ENCODE measurements at regions not wholly inside any gene's neighbourhood (a gene's known extent, or its start where the extent isn't known, plus 50 kb on each side); places are given as distances from the start of the nearest gene placed in this dataset.

- Histone ChIP-seq H3K9ac (ENCODE audit: low read depth, low read length) (no peak overlapping the region), H4K5ac (ENCODE audit: low read depth, low read length) (no peak overlapping the region), H3K23ac (ENCODE audit: low read depth, low read length) (no peak overlapping the region), H3K9me1 (ENCODE audit: insufficient read depth, low read length) (no peaks in the 10 kb centered on the region), H2BK20ac (ENCODE audit: low read depth, low read length) (no peak overlapping the region), H2AFZ (replicated peaks; ENCODE audit: low read length, poor library complexity) (no peak overlapping the region), H3K18ac (ENCODE audit: low read depth, low read length) (no peak overlapping the region), H3K4me2 (ENCODE audit: low read depth, low read length) (no peak overlapping the region), H3K4ac (ENCODE audit: low read depth, low read length) (no peak overlapping the region), H3K9me3 (ENCODE audit: control insufficient read depth, insufficient read depth, low read length) (no peaks in the 10 kb centered on the region), H3K4me1 (ENCODE audit: control insufficient read depth, insufficient read depth, low read length) (no peaks in the 10 kb centered on the region), H3K27me3 (ENCODE audit: control insufficient read depth, insufficient read depth, low read length) (no peaks in the 10 kb centered on the region), H4K91ac (ENCODE audit: insufficient read depth, low read depth, low read length) (no peak overlapping the region), H2AK5ac (ENCODE audit: low read depth, low read length) (no peak overlapping the region), H3K56ac (ENCODE audit: extremely low read depth, insufficient read depth, low read length) (no peak overlapping the region), H2AK9ac (replicated peaks; ENCODE audit: low read depth, low read length, poor library complexity) (no peak overlapping the region), H4K20me1 (ENCODE audit: insufficient read depth, low read length) (no peaks in the 10 kb centered on the region), H2BK15ac (ENCODE audit: low read depth, low read length) (no peak overlapping the region), H2BK120ac (ENCODE audit: low read depth, low read length) (no peak overlapping the region), H4K8ac (ENCODE audit: low read depth in 2 of 2, low read length in 2 of 2) (no peak overlapping the region), H3K27ac (ENCODE audit: insufficient read depth, low read length) (no peak overlapping the region), H3K36me3 (ENCODE audit: control insufficient read depth, insufficient read depth, low read length) (no peaks in the 10 kb centered on the region), H3K4me3 (ENCODE audit: insufficient read depth, low read depth, low read length) (no peak overlapping the region), H3K79me1 (ENCODE audit: low read depth in 1 of 2, low read length in 2 of 2) (no peaks in the 10 kb centered on the region), H3K14ac (replicated peaks; ENCODE audit: low read depth, low read length) (no peak overlapping the region), H2BK5ac (ENCODE audit: low read depth, low read length, poor library complexity, severe bottlenecking) (no peak overlapping the region)
- intact Hi-C loops (cut with micrococcal nuclease) = no loop called here
- CTCF ChIA-PET = no interaction called here
- in situ Hi-C loops (cut with MboI; ENCODE audit: low sequenced_read_pairs) = no loop called here
- POLR2A ChIA-PET (ENCODE audit: unreplicated experiment) = no interaction called here
- no CpG with 5 or more reads among the region's 2 CpGs for WGBS, 2 experiments (ENCODE audit: extremely low coverage in 2 of 2, insufficient read length in 1 of 2)
- no peak for ATAC-seq (ENCODE audit: low read depth)
- no TSS peak for BruUV-seq (replicated peaks)
- TF ChIP-seq ELK1 (IDR thresholded peaks at IDR 0.05; ENCODE audit: borderline replicate concordance, low read depth, low read length) (no peak), POLR2A (IDR thresholded peaks at IDR 0.05; ENCODE audit: low read depth, low read length) (no peak), CEBPB (IDR thresholded peaks at IDR 0.05; ENCODE audit: low read depth, low read length) (no peak), RCOR1 (IDR thresholded peaks at IDR 0.05; ENCODE audit: insufficient replicate concordance, low read length) (no peak), RFX5 (IDR thresholded peaks at IDR 0.05; ENCODE audit: low read depth, low read length) (no peak), MXI1 (IDR thresholded peaks at IDR 0.05; ENCODE audit: borderline replicate concordance, low read depth, low read length) (no peak), NFE2L2 (IDR thresholded peaks at IDR 0.05; ENCODE audit: low read depth, low read length) (no peak), CTCF (conservative IDR thresholded peaks at IDR 0.05; ENCODE audit: low read depth, low read length) (no peak), RAD21 (IDR thresholded peaks at IDR 0.05; ENCODE audit: low read length) (no peak)
- TF ChIP-seq, protein P1, sequence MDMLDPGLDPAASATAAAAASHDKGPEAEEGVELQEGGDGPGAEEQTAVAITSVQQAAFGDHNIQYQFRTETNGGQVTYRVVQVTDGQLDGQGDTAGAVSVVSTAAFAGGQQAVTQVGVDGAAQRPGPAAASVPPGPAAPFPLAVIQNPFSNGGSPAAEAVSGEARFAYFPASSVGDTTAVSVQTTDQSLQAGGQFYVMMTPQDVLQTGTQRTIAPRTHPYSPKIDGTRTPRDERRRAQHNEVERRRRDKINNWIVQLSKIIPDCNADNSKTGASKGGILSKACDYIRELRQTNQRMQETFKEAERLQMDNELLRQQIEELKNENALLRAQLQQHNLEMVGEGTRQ (IDR thresholded peaks at IDR 0.05; ENCODE audit: low read depth, low read length) = no peak
- dilution Hi-C loops (cut with HindIII; ENCODE audit: low sequenced_read_pairs, unreplicated experiment) = no loop called here
- no peak for DNase-seq
These were observed 69.9 kb upstream of the TUSC7 start for GRCh38 chr3:116639641-116640040.
